HG03342 (cell line): ENCODE measurements at regions not wholly inside any gene's neighbourhood (a gene's known extent, or its start where the extent isn't known, plus 50 kb on each side); places are given as distances from the start of the nearest gene placed in this dataset.

Source experiments
- ATAC-seq: cut with Tn5 transposase; IDR thresholded peaks from one replicate; pipeline ENCODE4 v1.9.1; 2021; ENCODE audit warnings: mild to moderate bottlenecking, moderate library complexity; ENCODE audit not compliant: unreplicated experiment

- no peak for ATAC-seq
These were observed 202.6 kb upstream of the LEF1 start for GRCh38 chr4:108371282-108371681.

DNA sequence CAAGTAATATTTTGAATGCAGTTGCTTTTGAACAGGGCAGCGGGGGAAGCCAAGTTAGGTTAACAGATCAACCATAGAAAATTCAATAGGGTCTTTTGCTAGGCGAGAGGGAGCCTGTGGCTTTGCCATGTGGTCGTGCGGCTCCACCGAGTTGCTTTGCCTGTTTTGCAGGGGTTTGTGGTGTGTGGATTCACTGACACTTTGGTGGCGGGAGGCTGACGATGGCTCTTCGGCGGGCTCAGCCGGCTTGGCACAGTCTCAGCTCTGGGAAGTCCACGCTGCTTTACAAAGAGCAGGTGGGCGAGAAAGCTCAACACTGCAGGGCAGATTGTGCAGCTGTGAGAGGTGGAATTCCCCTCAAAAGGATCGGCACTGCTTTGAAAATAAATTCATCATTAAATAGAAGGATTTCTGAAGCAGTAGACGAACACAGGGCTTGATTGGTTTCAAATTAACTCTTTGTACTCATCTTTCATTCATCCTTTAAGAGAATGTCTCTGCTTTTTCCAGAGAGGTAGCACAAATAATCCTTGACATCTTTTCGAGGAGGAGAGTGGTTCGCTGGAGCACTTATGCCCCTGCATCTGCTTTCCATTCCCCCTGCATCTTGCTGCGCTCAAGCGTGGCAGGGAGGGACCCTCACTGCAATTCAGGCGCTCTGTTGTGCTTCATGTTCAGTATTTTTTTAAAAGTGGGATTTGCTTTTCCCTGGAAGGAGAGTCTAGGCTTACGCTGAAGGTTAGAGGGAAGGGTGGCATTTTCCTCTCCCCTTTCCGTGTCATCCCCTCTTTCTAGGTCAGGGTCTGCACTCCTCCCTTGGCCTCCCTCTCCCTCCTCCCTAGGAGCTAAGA is 201.8 kb upstream of the LEF1 start:
- ATAC-seq, result no peak

DNA sequence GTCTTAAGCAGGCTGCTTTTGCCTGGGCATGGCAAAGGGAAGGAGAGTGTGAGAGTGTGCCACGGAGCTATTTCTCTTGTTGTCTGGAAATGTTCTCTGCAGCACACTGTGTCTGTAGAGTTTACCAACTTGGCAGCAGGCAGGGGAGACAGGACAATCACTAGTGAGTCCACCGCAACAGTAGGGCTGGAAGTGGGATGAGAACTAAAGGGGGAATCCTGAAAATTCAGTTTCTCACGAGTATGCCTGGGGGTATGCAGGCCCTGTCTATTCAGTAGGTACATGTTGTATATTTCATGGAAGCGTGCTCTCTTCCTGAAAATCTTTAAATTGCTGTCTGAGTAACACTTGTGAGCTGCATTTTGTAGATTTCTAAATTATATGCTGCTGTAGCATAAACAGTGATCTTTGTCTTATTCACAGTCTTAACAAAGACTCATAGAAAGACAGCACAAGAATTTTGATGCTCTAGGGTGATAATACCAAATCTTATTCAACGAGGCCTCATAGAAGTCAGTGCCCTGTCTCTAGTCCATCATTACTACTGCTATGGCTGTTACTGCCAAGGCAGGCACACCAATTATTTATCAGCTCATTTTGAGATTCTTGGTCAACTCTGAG is 200.4 kb upstream of the LEF1 start:
- ATAC-seq, result no peak

GRCh38 chr4:108367751-108368150 is 199.0 kb upstream of the LEF1 start:
- no peak for ATAC-seq

DNA sequence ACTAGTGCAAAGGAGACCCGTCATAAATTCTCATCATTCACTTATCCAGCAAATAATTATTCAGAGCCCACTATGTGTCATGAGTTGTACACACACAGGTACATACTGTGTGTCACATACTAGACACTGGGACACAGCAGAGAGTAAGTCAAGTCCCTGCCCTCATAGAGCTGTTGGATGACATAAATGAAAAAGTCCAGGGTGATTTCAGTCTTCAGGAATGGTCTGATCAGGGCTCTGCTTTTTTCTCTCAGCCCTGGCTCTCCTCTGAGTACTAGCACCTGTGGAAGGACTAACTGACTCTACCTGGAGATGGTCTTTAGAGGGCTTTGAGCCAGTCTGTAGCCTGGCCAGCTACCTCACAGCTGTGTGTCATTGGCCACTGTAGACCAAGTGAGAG is 198.0 kb upstream of the LEF1 start:
- ATAC-seq, result no peak

- no peak for ATAC-seq
These were observed 196.8 kb upstream of the LEF1 start for GRCh38 chr4:108365551-108365950.

- ATAC-seq, result no peak
These were observed 193.2 kb upstream of the LEF1 start for GRCh38 chr4:108361886-108362285.

DNA sequence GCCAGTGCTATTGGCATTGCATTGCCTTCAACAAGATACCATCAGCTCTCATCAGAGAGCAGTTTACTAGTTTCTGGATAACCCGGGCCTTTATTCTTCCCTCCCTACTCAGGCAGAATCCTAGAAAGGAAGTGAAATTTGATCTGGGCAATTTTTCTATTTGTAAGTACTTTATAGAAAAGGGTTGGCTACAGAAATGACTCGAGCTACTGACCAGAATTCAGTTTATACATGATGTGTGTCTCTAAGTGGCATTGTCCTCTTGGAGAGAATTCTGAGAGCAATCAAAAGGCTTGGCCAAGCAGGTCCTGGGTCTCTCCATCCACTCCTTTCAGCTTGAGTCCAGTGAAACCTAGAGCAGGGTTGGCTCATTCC is 192.7 kb upstream of the LEF1 start:
- ATAC-seq, result no peak

DNA sequence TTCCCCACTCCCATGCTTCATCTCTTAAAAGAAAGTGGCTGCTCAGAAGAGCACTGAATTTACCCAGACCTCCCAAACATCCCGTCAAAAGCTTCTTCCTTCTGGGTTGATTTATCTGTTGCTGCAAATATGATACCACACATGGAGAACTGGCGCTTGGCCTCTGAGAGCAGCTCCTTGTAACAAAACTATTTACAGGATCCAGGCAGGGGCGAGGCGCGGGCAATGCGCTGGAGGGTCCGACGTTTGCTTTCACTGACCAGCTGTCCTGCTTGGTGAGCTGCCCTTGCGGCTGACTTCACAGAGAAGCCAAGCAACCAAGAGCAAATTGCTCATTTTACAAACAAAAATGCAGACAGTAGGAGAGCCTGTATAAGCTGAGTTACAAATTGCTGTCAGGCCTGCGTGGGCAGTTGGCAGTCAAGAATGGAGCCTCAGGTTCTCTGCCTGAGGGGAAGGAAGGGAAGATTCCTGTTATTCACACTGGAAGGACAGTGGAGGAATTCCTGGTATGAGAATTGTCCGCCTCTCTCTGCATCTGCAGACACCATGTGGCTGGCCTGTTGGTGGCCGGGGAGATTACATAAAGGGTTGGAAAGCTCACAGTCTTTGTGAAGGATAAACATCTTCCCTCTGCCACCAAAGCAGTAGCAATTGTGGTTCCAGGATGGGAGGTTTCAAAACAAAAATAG is 192.2 kb upstream of the LEF1 start:
- ATAC-seq, result no peak

- ATAC-seq, result no peak
These were observed 191.4 kb upstream of the LEF1 start for GRCh38 chr4:108359986-108360681.

- no peak for ATAC-seq
These were observed 190.6 kb upstream of the LEF1 start for GRCh38 chr4:108359130-108359985.

GRCh38 chr4:108355902-108356535 is 187.3 kb upstream of the LEF1 start:
- ATAC-seq, result no peak

- ATAC-seq, result no peak
These were observed 186.6 kb upstream of the LEF1 start for GRCh38 chr4:108355186-108355901.

- ATAC-seq, result no peak
These were observed 184.1 kb upstream of the LEF1 start for GRCh38 chr4:108352664-108353308.

DNA sequence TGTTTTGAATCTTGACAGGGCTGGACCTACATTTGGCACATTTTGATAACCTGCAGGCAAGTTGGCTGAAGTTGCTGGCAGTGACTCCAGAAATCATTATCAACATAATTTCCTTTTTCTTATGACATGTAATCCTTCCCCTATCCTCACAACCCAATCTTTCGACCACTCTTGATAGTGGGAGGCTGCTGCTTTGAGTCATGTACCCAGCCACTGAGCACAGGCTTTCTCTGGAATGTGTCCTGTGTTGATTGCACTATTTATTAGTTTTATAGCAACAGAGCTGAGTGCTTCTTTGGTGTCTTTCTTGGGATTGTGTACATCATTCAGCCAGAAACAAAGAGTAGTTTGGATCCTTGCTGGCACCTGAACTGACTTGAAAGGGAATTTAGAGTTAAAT is 183.1 kb upstream of the LEF1 start:
- ATAC-seq, result no peak

GRCh38 chr4:108350332-108350731 is 181.6 kb upstream of the LEF1 start:
- ATAC-seq, result no peak

GRCh38 chr4:108346818-108347210 is 178.1 kb upstream of the LEF1 start:
- no peak for ATAC-seq

- ATAC-seq, result no peak
These were observed 177.4 kb upstream of the LEF1 start for GRCh38 chr4:108345862-108346817.
